LNCAP (cell line): ENCODE measurements at regions not wholly inside any gene's neighbourhood (a gene's known extent, or its start where the extent isn't known, plus 50 kb on each side); places are given as distances from the start of the nearest gene placed in this dataset.

Experiments
- TF ChIP-seq, protein P1 (sequence below): fragments of 450-650 bp; IDR thresholded peaks from 2 replicates; pipeline ENCODE4 v1.5.1; 2017; ENCODE audit warnings: mild to moderate bottlenecking

DNA sequence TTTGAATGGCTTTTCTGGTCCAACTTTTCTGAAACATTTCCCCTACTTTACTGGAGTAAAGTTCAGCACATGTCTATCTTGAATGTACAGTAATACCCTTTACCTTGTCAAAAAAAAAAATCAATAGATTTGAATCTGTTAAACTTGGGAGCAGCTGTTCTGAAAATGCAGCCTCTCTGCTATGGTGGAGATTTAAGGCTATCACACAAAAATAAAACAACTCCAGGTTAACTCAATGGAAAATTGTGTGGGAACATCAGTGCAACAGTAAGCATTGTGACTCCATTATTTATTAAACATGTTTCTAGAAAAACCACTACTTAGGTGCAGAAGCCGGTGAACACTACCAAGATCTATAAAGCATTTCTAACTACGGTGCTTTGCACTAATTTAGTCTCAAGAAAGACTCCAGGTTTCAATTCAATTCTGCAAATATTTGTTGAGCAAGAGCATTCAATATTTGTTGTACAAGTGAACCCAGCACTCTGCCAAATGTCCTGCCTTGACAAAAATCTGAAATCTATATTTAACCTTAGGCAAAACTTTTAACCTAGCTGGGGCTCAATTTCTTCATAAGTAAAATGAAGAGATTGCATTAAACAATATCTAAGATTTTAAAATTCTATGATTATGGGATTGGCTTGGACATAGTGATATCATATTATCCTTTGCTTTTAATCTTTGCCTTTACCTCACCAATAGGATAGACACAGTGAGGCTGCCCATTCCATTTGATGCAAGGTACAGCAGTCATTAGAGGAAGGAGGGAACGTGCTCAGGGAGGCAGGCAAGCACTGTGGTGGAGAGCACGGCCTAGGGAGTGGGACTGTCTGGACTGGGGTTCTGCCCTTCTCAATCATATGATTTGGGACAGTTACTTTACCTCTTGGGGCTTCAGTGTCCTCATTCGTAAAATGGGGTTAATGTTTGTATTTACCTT lies 155.2 kb downstream of the KITLG start:
- TF ChIP-seq, protein P1, sequence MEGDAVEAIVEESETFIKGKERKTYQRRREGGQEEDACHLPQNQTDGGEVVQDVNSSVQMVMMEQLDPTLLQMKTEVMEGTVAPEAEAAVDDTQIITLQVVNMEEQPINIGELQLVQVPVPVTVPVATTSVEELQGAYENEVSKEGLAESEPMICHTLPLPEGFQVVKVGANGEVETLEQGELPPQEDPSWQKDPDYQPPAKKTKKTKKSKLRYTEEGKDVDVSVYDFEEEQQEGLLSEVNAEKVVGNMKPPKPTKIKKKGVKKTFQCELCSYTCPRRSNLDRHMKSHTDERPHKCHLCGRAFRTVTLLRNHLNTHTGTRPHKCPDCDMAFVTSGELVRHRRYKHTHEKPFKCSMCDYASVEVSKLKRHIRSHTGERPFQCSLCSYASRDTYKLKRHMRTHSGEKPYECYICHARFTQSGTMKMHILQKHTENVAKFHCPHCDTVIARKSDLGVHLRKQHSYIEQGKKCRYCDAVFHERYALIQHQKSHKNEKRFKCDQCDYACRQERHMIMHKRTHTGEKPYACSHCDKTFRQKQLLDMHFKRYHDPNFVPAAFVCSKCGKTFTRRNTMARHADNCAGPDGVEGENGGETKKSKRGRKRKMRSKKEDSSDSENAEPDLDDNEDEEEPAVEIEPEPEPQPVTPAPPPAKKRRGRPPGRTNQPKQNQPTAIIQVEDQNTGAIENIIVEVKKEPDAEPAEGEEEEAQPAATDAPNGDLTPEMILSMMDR = no peak

DNA sequence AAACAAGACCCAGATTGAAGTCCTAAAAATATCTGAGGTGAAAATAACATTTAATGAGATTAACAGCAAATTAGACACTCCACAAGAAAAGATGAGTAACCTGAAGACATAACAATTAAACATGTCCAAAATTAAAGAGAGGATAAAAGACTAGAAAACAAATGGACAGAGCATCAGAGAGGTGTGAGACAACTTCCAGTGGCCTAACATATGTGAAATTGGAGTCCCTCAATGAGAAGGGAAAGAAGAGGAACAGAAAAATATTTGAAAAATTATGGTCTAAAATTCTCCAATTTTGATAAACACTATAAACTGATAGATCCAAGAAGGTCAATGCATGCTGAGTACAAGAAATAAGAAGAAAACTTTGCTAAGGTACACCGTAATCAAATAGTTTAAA lies 151.9 kb downstream of the KITLG start:
- TF ChIP-seq, protein P1 = no peak

DNA sequence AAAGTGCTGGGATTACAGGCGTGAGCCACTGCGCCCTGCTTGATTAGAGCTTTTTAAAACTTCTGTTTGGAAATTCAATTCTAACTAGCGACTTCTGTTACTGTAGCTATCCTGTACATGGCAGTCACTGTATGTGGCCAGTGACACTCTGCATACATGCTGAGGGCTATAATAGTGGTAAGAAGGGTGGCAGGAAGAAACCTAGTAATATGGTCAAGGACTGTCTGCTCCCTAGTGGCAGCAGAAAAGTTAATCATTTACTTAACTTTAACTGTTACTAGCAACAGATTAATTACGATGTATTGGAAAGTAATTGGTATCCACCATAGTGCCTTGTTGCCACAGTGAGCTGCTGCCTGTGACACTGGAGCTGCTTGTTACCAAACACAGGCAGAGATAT lies 149.0 kb downstream of the KITLG start:
- TF ChIP-seq, protein P1 = no peak

DNA sequence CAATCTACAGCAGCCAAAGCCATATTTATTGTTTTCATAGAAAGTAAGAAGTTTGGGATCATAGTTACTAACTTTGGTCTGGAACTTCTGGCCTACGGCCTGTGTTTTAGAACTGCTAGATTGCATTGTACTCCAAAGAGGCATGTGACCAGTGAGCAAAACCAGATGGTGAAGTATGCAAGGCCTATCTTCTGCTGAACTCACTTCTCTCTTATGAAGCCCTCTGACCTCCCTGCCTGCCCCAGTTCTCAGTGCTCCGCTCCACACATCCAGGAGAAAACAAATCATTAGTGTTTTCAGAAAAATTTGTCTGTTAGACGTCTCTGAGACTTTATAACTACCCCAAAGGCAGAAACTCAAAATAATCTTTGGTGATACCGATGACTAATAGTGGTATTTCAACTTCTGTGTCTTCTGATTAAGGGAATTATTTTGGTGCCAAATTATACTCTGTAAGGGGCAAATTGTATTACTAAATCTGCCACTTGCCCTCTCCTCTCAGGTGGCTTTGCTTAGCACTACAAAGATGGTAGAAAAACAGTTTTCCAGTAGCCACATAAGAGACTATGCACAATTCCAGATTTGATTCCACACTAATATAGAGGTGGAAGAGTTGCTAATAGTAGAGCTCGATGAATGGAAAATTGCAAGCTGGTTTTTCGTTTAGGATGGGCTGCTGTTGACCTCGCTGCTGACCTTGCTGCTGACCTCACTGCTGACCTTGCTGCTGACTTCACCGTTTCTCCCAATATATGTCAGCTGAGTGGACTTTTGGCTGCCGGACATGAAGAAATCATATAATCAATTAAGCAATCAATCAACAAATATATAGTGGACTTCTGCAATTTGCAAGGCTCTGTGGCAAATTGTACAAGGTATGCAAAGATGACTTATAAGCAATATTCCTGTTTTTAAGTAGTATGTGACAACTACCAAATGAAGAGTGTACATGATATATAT lies 147.5 kb downstream of the KITLG start:
- TF ChIP-seq, protein P1 = no peak

DNA sequence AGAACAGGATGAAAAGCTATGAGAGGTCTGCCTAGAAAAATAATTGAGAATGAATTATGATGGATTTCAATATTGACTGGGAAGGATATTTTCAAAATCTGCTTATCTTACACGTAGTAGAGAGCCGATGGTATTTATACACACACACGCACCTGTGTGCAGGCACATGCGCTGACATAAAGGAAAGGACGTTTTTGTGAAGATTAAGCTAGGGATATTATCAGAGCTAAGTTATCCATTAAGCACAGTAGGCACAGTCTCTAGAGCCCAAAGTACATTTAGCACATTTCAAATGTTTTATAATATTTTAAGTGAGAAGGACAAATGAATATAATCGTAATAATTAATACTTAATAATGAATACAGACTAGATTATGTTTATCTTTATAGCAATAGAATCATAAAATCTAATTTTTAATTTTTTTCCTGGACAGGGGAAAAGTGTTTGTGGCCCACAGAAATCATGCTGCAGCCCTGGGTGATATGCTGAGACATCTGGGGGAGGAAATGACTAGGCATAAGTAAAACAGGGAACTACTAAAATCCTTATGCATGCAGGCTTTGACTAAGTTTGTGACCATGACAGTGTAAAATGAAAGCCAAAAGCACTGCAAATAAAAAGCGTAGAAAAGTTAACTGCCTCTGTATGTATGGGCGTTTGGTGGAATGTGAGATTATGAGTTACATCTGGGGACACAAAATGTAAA lies 146.1 kb downstream of the KITLG start:
- TF ChIP-seq, protein P1 = no peak

DNA sequence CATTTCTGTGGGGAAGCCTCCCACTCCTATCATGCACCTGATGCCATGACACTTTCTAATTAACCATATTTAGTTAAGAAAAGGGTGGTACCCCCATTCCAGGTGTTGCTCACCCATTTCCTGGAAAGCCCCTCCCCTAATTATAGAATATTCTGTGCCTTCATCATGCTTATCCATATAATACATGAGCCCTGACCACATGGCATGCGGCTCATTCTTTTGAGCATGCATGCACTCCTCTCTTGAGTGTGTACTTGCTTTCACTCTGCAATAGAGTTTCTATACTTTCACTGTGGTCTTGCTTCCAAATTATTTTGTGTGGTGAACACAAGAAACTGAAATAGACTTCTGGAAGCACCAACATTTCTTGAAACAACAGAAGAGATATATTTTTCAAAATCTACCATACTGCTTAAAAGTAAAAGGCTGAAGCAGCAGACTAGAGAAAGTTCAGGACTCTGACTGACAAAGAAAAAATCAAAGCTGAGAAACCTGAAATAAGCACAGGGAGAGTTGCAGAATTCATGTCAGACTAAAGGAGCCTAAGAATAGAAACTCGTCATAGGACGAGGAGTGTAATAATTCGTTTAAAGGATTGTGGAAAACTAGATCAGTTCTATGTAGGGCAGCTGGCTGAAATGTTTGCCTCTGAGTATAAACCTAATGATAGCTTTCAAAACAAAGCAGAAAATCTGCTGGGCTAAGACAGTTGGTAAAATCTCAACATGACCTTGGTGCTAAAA lies 144.8 kb downstream of the KITLG start:
- TF ChIP-seq, protein P1 = no peak
